Activated naive CD4-positive, alpha-beta T cell treated with anti-CD3 and anti-CD28 coated beads, Interleukin-2, amount 10 ng/mL, durations not matched to agents 7 days and 5 days (primary cell): ENCODE measurements at regions not wholly inside any gene's neighbourhood (a gene's known extent, or its start where the extent isn't known, plus 50 kb on each side); places are given as distances from the start of the nearest gene placed in this dataset.

Experiments
- CTCF ChIA-PET: fragments of 350-600 bp; sonication (Branson Sonifier 250); formaldehyde crosslinking; loops from one replicate; lab custom pipeline; 2021; ENCODE audit warnings: antibody characterized with exemption; lab: Charles Lee
- DNase-seq: peaks from one replicate; pipeline ENCODE4 v3.0.0-alpha.2; 2020
- H3K27ac Mint-ChIP-seq: one replicate; pipeline ENCODE4 v1.8.0; 2021; ENCODE audit warnings: mild to moderate bottlenecking, moderate library complexity, mixed read lengths
- H3K27me3 Mint-ChIP-seq: one replicate; pipeline ENCODE4 v1.8.0; 2021; ENCODE audit warnings: mild to moderate bottlenecking, mixed read lengths
- H3K36me3 Mint-ChIP-seq: one replicate; pipeline ENCODE4 v1.8.0; 2021; ENCODE audit warnings: mixed read lengths
- H3K4me1 Mint-ChIP-seq: one replicate; pipeline ENCODE4 v1.8.0; 2021; ENCODE audit warnings: mixed read lengths
- H3K4me3 Mint-ChIP-seq: one replicate; pipeline ENCODE4 v1.8.0; 2021; ENCODE audit warnings: mild to moderate bottlenecking, moderate library complexity, mixed read lengths
- H3K9me3 Mint-ChIP-seq: one replicate; pipeline ENCODE4 v1.8.0; 2021; ENCODE audit warnings: mixed read lengths

DNA sequence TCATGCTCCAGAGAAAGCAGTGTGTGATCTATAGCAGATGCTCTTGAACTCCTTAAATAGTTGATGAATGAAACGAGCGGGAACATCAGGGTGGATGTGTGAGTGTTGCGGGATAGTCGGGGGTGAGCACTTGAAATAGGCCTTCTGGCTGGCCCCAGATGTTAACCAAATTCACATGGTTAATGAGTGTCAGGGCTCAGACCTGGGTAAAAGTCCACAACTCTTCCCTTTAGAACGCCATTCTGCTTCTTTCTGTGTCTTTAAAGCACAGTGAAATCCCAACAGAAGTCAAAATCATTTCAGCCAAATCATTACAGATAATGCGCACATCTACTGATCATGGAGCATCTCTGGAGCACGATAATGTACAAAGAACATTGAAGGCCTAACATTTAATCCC is 249.4 kb upstream of the BOD1L1 start:
- H3K27ac Mint-ChIP-seq: no peak overlapping the region
- H3K36me3 Mint-ChIP-seq: no peaks in the 10 kb centered on the region
- no peaks in the 10 kb centered on the region for H3K27me3 Mint-ChIP-seq
- H3K9me3 Mint-ChIP-seq: no peaks in the 10 kb centered on the region
- H3K4me1 Mint-ChIP-seq: no peaks in the 10 kb centered on the region
- DNase-seq: no peak
- H3K4me3 Mint-ChIP-seq: no peak overlapping the region
- CTCF ChIA-PET: no interaction called here

DNA sequence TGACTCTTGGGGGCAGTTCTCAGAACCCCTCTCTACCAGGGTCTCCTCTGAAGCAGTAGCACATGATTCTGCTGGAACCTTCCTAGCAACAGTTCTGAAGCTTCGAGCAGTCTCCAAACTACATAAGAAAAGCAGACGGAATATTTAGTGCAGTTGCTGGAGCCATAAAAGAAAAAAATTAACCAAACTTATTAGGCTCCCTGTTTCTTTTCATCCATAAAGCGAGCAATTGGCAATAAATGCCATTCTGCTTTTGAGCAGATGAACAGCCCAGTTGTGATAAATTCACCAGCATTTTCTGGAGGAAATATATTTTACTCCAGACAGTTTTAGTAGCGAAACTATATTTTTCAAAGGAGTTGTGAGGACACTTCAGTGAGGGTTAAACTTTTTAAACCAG is 250.1 kb upstream of the BOD1L1 start:
- no peak overlapping the region for H3K4me3 Mint-ChIP-seq
- CTCF ChIA-PET: no interaction called here
- DNase-seq: no peak

DNA sequence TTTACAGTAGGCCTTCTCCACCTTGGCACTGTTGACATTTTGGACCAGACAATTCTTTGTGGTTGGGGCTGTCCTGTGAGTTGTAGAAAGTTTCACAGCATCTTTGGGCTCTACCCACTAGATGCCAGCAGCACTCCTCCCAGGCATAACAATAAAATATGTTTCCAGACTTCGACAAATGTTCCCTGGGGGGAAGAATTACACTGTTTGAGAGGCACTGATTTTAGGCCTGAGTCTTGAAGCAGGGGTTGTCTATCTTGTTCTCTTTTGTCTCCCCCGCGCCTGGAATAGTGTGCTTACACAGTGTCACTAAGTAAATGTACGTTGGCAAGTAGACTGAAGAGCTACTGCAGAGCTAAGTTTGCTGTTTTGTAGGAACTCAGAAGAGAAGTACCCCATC is 254.4 kb upstream of the BOD1L1 start:
- Mint-ChIP-seq H3K9me3 (no peaks in the 10 kb centered on the region), H3K4me3 (no peak overlapping the region), H3K27ac (no peak overlapping the region), H3K27me3 (no peaks in the 10 kb centered on the region), H3K36me3 (no peaks in the 10 kb centered on the region), H3K4me1 (no peaks in the 10 kb centered on the region)
- CTCF ChIA-PET: no interaction called here
- DNase-seq: no peak

More for the DNA sequence above, 250.1 kb upstream of the BOD1L1 start:
- Mint-ChIP-seq H3K27ac (no peak overlapping the region), H3K27me3 (no peaks in the 10 kb centered on the region), H3K9me3 (no peaks in the 10 kb centered on the region), H3K36me3 (no peaks in the 10 kb centered on the region), H3K4me1 (no peaks in the 10 kb centered on the region)

DNA sequence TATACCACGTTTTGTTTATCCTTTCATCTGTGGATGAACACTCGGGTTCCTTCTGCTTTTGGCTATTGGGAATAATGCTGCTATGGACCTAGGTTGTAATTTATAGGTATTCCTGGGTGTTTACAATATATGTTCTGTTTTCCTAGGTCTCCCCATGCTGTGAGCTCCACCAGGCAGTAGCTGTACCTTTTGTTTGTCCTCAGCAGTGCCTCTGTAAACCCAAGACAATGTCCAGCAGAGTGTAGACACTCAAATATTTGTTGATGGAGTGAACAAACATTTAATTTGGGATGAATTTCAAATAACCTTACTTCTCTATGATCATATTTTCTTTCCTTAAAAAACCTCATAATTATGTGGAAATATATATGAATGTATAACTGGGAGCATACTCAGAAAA is 259.5 kb upstream of the BOD1L1 start:
- no peak for DNase-seq
- H3K4me1 Mint-ChIP-seq: no peaks in the 10 kb centered on the region
- H3K4me3 Mint-ChIP-seq: no peak overlapping the region
- CTCF ChIA-PET: no interaction called here
- no peaks in the 10 kb centered on the region for H3K9me3 Mint-ChIP-seq
- no peaks in the 10 kb centered on the region for H3K36me3 Mint-ChIP-seq
- H3K27ac Mint-ChIP-seq: no peak overlapping the region
- H3K27me3 Mint-ChIP-seq: no peaks in the 10 kb centered on the region

DNA sequence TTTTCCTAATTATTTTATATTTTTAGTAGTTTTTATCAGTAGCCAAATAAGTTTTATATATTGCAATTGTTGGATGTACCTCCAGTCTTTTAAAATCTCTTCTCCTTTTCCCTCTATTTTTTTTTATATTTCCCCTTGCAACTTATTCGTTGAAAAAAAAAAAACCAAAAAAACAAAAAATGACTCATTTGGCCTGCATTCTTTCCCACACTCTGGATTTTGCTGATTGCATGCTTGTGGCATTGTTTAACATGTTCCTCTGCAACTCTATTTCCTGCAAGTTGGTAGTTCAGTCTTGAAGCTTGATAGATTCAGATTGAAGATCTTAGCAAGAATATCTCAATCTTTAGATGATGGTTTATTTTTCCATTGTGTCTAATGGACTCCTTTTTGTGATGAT is 260.6 kb upstream of the BOD1L1 start:
- H3K9me3 Mint-ChIP-seq: no peaks in the 10 kb centered on the region
- CTCF ChIA-PET: no interaction called here
- no peaks in the 10 kb centered on the region for H3K27me3 Mint-ChIP-seq
- no peaks in the 10 kb centered on the region for H3K4me1 Mint-ChIP-seq
- DNase-seq: no peak
- no peaks in the 10 kb centered on the region for H3K36me3 Mint-ChIP-seq
- no peak overlapping the region for H3K27ac Mint-ChIP-seq
- no peak overlapping the region for H3K4me3 Mint-ChIP-seq

DNA sequence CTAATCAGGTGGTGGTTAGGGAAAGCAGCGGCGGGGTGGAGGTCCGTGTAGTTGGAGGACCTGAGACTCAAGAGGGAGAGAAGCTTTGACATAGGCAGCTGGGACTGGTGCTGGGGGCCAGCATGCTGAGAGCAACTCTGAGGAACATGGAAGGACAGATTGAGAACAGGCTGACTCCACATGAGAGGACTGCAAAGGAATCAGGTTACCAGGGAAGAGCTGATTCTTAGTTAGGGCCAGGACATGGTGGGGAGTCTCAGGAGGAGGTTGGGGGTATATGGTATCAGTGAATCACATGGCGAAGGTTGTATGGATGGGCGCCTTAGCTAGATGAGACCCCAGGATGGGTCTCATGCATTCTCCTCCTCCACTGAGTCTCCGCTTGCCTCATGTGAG is 264.0 kb upstream of the BOD1L1 start:
- Mint-ChIP-seq H3K9me3 (no peaks in the 10 kb centered on the region), H3K4me3 (no peak overlapping the region), H3K36me3 (no peaks in the 10 kb centered on the region), H3K4me1 (no peaks in the 10 kb centered on the region), H3K27ac (no peak overlapping the region), H3K27me3 (no peaks in the 10 kb centered on the region)
- CTCF ChIA-PET: no interaction called here
- no peak for DNase-seq

DNA sequence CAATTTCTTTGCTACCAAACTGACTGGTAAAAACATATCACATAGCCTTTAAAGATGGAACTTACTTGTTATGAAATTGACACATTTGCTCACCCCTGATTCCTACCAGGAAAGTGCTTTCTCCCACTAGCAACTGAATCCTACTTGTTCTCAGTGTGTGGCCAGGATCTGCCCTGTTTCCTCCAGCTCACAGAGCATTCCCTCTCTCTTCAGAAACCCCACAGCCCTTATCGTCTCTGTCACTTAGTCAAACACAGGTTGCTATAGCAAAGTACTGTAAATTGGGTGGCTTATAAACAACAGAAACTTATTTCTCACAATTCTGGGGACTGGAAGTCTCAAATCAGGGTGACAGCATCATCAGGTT is 265.2 kb upstream of the BOD1L1 start:
- H3K4me1 Mint-ChIP-seq: no peaks in the 10 kb centered on the region
- no peaks in the 10 kb centered on the region for H3K27me3 Mint-ChIP-seq
- no peak for DNase-seq
- CTCF ChIA-PET: no interaction called here
- H3K4me3 Mint-ChIP-seq: no peak overlapping the region
- no peaks in the 10 kb centered on the region for H3K9me3 Mint-ChIP-seq
- H3K36me3 Mint-ChIP-seq: no peaks in the 10 kb centered on the region
- no peak overlapping the region for H3K27ac Mint-ChIP-seq

DNA sequence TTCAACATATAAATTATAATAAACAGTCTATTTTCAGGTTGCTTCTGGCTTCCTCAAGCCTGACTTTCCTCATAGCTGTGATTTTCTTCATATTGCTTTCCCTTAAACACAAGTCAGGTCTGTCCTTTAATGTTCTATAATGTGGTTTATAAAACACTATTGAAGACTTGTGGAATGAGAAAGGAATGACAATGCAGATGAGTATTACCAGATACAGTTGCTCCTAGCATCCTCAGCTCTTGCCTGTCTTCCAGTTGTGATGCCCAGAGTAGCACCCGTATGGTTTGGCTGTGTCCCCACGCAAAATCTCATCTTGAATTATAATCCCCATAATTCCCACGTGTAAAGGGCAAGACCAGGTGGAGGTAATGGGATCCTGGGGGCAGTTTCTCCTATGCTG is 265.7 kb upstream of the BOD1L1 start:
- CTCF ChIA-PET: no interaction called here
- Mint-ChIP-seq H3K4me3 (no peak overlapping the region), H3K36me3 (no peaks in the 10 kb centered on the region), H3K27ac (no peak overlapping the region), H3K27me3 (no peaks in the 10 kb centered on the region), H3K4me1 (no peaks in the 10 kb centered on the region), H3K9me3 (no peaks in the 10 kb centered on the region)
- DNase-seq: no peak

DNA sequence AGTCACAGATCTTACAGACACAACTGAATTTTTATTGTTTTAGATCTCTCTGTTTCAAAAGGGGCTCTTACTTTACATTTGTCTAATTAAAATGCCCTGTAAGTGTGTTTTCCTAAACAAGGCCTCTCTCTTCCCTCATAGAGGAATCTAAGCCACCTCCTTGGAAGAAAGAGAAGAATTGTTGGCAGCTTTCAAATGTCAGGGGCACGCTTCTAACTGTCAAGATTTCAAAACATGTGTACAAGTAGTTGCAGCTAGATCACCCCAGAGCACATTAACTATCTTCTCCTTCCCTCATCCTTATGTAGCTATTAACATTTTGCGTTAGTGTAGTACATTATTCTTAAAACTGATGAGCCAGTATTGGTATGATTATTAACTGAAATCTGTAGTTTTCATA is 266.5 kb upstream of the BOD1L1 start:
- no peaks in the 10 kb centered on the region for H3K27me3 Mint-ChIP-seq
- DNase-seq: no peak
- H3K4me1 Mint-ChIP-seq: no peaks in the 10 kb centered on the region
- H3K4me3 Mint-ChIP-seq: no peak overlapping the region
- H3K36me3 Mint-ChIP-seq: no peaks in the 10 kb centered on the region
- H3K9me3 Mint-ChIP-seq: no peaks in the 10 kb centered on the region
- no peak overlapping the region for H3K27ac Mint-ChIP-seq
- CTCF ChIA-PET: interaction anchor here (0.6 kb wide), 1 partner anchor 54 kb away, joined by 3 read pairs; no protein-coding TSS in a partner anchor

DNA sequence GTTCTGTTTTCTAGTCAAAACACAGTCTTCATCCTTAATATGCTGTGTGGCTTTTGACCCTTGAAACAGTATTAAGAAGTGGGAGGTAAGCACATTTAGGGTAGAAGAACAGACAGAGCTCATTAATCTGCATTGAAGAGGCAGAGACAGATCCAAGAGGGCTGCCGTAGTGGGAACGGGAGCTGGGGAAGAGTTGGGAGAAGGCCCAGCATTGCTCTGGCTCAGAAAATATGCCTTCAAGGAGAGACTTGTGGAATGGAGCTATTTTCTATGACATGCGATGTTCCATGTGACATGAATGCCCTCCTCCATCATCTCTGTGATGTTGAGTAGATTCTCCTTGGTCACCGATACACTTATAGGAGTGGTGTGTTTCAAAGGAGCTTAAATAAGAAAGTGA is 273.3 kb upstream of the BOD1L1 start:
- Mint-ChIP-seq H3K27ac (no peak overlapping the region), H3K36me3 (no peaks in the 10 kb centered on the region), H3K4me1 (no peaks in the 10 kb centered on the region), H3K9me3 (no peaks in the 10 kb centered on the region), H3K4me3 (no peak overlapping the region), H3K27me3 (no peaks in the 10 kb centered on the region)
- CTCF ChIA-PET: no interaction called here
- no peak for DNase-seq

DNA sequence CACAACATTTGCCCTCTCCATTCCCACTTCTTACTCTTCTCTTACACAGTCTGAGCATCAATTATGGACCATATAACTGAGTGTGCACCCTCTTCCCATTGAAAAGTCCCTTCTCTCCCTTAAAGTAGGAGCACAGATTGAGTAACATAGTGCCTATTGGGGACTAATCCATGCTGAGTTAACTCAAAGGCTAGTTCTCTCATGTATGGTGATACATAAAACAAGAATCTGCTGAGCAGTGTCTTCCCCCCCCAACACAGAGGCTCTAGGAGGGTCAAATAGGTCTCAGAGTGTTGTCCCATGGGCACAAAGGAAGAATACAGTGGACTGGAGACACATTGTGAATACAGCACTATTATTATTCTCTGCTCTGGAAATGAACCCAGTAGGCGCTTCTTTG is 274.6 kb upstream of the BOD1L1 start:
- Mint-ChIP-seq H3K4me3 (no peak overlapping the region), H3K9me3 (no peaks in the 10 kb centered on the region), H3K27me3 (no peaks in the 10 kb centered on the region), H3K4me1 (no peaks in the 10 kb centered on the region), H3K27ac (no peak overlapping the region), H3K36me3 (no peaks in the 10 kb centered on the region)
- CTCF ChIA-PET: no interaction called here
- no peak for DNase-seq

DNA sequence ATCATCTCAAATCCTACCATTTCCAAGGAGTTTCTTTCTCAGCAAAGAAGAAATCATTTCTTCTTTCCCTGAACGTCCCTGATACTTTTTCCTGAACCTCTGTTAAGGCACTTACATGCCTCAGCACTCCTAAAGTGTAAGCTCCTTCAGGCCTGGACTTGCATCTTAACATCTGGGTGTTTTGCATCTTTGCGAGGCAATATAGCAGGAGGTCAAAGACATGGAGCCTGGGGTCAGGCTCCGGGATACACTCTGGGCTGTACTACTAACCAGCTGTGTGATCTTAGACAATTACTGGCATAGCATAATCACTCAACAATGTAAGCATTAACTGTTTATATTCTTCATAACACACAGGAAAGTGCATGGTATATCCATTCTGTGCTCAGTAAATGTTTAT is 275.5 kb upstream of the BOD1L1 start:
- no peaks in the 10 kb centered on the region for H3K4me1 Mint-ChIP-seq
- no peak overlapping the region for H3K4me3 Mint-ChIP-seq
- CTCF ChIA-PET: no interaction called here

DNA sequence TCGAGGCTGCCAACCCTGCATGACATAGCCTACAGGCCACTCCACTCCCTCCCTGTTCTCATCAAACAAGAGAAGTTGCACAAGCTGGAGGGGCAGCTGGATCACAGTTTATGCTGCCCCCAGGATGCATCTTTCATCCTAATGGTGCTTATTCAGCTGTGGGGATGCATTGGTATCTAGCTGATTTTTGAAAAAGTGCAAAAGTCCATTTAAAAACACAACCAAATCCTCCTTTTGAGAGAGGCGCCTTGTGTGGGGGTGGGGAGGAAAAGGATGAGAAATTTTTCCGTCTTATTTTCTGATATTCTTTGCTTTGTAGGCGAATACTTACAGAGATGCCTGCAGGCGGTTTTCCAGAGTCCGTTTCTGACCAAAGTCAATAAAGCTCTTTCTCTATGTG is 276.4 kb upstream of the BOD1L1 start:
- no peak for DNase-seq
- no peak overlapping the region for H3K4me3 Mint-ChIP-seq
- no peaks in the 10 kb centered on the region for H3K27me3 Mint-ChIP-seq
- no peaks in the 10 kb centered on the region for H3K36me3 Mint-ChIP-seq
- H3K4me1 Mint-ChIP-seq: no peaks in the 10 kb centered on the region
- H3K9me3 Mint-ChIP-seq: no peaks in the 10 kb centered on the region
- H3K27ac Mint-ChIP-seq: no peak overlapping the region
- CTCF ChIA-PET: no interaction called here

More for the DNA sequence above, 275.5 kb upstream of the BOD1L1 start:
- DNase-seq: no peak
- Mint-ChIP-seq H3K27me3 (no peaks in the 10 kb centered on the region), H3K9me3 (no peaks in the 10 kb centered on the region), H3K27ac (no peak overlapping the region), H3K36me3 (no peaks in the 10 kb centered on the region)

DNA sequence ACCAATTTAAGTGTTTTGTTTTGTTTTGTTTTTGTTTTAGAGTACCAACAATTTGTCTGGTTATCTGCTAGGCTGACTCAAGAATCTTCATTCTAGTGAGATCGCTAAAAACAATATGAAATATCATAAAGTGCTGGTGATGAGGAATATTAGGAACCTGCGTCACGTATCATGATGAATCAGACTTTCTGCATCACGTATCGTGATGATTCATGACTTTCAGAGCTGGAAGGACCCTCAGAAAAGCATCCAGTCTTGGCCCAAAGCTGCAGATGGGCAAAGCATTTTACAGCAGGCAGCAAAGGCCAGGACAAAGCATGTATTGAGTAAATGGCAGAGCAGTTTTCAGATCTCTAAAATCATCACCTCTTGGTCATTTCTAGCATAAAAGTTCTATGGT is 278.0 kb upstream of the BOD1L1 start:
- Mint-ChIP-seq H3K4me3 (no peak overlapping the region), H3K36me3 (no peaks in the 10 kb centered on the region), H3K9me3 (no peaks in the 10 kb centered on the region), H3K27me3 (no peaks in the 10 kb centered on the region), H3K27ac (no peak overlapping the region), H3K4me1 (no peaks in the 10 kb centered on the region)
- CTCF ChIA-PET: no interaction called here
- no peak for DNase-seq

DNA sequence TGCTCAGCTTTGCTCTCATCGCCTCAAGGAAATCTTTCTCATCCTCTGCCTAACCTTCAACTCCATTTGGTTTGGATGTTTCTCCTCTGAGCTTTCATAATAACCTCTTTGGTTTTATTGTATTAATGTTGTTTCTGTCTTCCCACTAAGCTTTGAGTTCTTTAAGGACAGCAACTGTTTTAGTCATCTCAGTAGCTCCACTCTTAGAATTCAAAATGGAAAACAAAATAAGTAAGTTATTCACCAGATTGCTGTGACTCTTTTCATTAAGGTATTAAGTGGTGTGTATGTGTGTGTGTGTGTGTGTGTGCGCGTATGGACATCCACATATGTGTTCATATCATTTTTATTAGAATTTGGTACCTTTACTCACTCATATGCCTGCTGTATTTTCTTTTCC is 279.2 kb upstream of the BOD1L1 start:
- no peaks in the 10 kb centered on the region for H3K27me3 Mint-ChIP-seq
- no peak overlapping the region for H3K4me3 Mint-ChIP-seq
- H3K27ac Mint-ChIP-seq: no peak overlapping the region
- no peaks in the 10 kb centered on the region for H3K9me3 Mint-ChIP-seq
- no peaks in the 10 kb centered on the region for H3K4me1 Mint-ChIP-seq
- no peaks in the 10 kb centered on the region for H3K36me3 Mint-ChIP-seq
- DNase-seq: no peak
- CTCF ChIA-PET: interaction anchor here (0.7 kb wide), 1 partner anchor 250 kb away, joined by 3 read pairs; no protein-coding TSS in a partner anchor

DNA sequence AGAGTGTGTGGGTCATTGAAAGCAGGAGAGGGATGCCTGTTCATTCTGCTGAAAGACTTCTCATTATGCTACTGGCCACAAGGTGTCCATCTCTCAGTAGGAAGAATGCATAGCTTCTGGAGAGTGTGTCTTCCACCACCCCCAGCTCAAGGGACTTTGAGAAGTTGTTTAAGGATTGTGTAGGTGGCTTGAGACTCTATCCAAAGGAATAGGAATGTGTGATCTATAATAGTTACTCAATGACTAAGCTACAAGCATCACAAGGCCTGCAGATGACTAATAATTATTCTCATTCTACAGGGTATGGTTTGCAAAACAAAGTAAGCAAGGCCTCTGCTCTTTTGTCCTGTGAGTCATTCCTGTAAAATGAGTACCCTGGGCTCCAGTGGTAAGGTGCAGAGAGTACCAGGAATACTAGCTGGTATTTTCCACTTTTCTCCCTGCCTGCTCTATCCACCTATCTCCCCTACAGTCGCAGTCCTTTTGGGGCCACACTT is 279.8 kb upstream of the BOD1L1 start:
- Mint-ChIP-seq H3K4me1 (no peaks in the 10 kb centered on the region), H3K4me3 (no peak overlapping the region), H3K27me3 (no peaks in the 10 kb centered on the region), H3K36me3 (no peaks in the 10 kb centered on the region), H3K9me3 (no peaks in the 10 kb centered on the region), H3K27ac (no peak overlapping the region)
- DNase-seq: no peak
- CTCF ChIA-PET: no interaction called here
